ENCODE measurements at regions not wholly inside any gene's neighbourhood (a gene's known extent, or its start where the extent isn't known, plus 50 kb on each side); places are given as distances from the start of the nearest gene placed in this dataset.

- no peak for DNase-seq
Measured at GRCh38 chr2:198697794-198698193, 759.9 kb downstream of the SATB2 start.

- DNase-seq = no peak
Measured at GRCh38 chr2:198697218-198697617, 760.5 kb downstream of the SATB2 start.

GRCh38 chr2:198695879-198696278 lies 761.9 kb downstream of the SATB2 start:
- no peak for DNase-seq

- DNase-seq = no peak
Measured at GRCh38 chr2:198692907-198693510, 764.7 kb downstream of the SATB2 start.

GRCh38 chr2:198691236-198691635 lies 766.5 kb downstream of the SATB2 start:
- DNase-seq = no peak

- DNase-seq = no peak
Measured at GRCh38 chr2:198664321-198664720, 793.4 kb downstream of the SATB2 start.

GRCh38 chr2:198662905-198663304 lies 794.8 kb downstream of the SATB2 start:
- DNase-seq = no peak

GRCh38 chr2:198660501-198660900 lies 797.2 kb downstream of the SATB2 start:
- DNase-seq = no peak

- no peak for DNase-seq
Measured at GRCh38 chr2:198659096-198659870, 798.5 kb downstream of the SATB2 start.

GRCh38 chr2:198657512-198658121 lies 800.1 kb downstream of the SATB2 start:
- no peak for DNase-seq

GRCh38 chr2:198656869-198657268 lies 800.9 kb downstream of the SATB2 start:
- no peak for DNase-seq

GRCh38 chr2:198654646-198655045 lies 803.1 kb downstream of the SATB2 start:
- DNase-seq = no peak

GRCh38 chr2:198653311-198653710 lies 804.4 kb downstream of the SATB2 start:
- DNase-seq = no peak

- DNase-seq = no peak
Measured at GRCh38 chr2:198652461-198652860, 805.3 kb downstream of the SATB2 start.

- no peak for DNase-seq
Measured at GRCh38 chr2:198645816-198646215, 811.9 kb downstream of the SATB2 start.

- DNase-seq = no peak
Measured at GRCh38 chr2:198641161-198641560, 816.6 kb downstream of the SATB2 start.

- DNase-seq = no peak
Measured at GRCh38 chr2:198640463-198640862, 817.3 kb downstream of the SATB2 start.

GRCh38 chr2:198639580-198639979 lies 818.2 kb downstream of the SATB2 start:
- no peak for DNase-seq

- no peak for DNase-seq
Measured at GRCh38 chr2:198638577-198638976, 819.2 kb downstream of the SATB2 start.

GRCh38 chr2:198630384-198630783 lies 826.0 kb downstream of the PLCL1 start:
- DNase-seq = no peak

- no peak for DNase-seq
Measured at GRCh38 chr2:198628596-198628995, 824.2 kb downstream of the PLCL1 start.

- no peak for DNase-seq
Measured at GRCh38 chr2:198622986-198623730, 818.8 kb downstream of the PLCL1 start.

GRCh38 chr2:198615972-198616371 lies 811.6 kb downstream of the PLCL1 start:
- DNase-seq = no peak

- no peak for DNase-seq
Measured at GRCh38 chr2:198611201-198611600, 806.8 kb downstream of the PLCL1 start.

Data from NCI-H524 treated with DMSO at 0.1 percent for 48 hours (cell line).